Astrocyte of the spinal cord (primary cell): ENCODE measurements at regions not wholly inside any gene's neighbourhood (a gene's known extent, or its start where the extent isn't known, plus 50 kb on each side); places are given as distances from the start of the nearest gene placed in this dataset.

Source experiments
- DNase-seq: peaks from one replicate; pipeline ENCODE4 v3.0.0; 2011; ENCODE audit warnings: low read depth, low spot score
- H3K4me3 ChIP-seq: 2 replicates; pipeline ENCODE4 v1.5.1; 2011; ENCODE audit warnings: low read depth, mild to moderate bottlenecking, low read length, moderate library complexity
- in situ Hi-C: cut with HindIII; loops from 2 replicates; pipeline ENCODE4 v1.10.0; 2017; ENCODE audit warnings: low sequenced_read_pairs
- TF ChIP-seq, protein P1 (sequence below): IDR thresholded peaks from 2 replicates; pipeline ENCODE4 v1.5.1; 2012; ENCODE audit warnings: low read depth, mild to moderate bottlenecking, low read length, inconsistent platforms

DNA sequence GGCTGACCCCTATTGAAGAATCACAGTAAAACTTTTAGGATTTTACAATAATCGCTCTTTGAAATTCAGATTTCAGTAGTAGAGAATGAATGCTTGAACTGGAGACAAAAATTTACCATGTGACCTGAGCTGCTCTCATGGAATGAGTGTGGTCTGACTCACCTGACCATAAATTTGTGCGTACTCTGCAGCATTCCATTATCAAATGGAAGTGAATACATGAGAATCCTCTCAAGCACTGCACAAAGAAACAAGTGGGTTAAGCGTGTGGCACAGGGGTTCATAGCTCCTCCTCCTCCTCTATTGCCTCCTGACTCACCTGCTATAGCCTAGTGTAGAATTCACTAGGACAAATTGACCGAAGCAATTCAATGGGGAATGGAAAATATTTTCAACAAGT is 269.8 kb upstream of the CDH9 start:
- in situ Hi-C loops, result no loop called here
- no peak overlapping the region for H3K4me3 ChIP-seq
- TF ChIP-seq, protein P1, sequence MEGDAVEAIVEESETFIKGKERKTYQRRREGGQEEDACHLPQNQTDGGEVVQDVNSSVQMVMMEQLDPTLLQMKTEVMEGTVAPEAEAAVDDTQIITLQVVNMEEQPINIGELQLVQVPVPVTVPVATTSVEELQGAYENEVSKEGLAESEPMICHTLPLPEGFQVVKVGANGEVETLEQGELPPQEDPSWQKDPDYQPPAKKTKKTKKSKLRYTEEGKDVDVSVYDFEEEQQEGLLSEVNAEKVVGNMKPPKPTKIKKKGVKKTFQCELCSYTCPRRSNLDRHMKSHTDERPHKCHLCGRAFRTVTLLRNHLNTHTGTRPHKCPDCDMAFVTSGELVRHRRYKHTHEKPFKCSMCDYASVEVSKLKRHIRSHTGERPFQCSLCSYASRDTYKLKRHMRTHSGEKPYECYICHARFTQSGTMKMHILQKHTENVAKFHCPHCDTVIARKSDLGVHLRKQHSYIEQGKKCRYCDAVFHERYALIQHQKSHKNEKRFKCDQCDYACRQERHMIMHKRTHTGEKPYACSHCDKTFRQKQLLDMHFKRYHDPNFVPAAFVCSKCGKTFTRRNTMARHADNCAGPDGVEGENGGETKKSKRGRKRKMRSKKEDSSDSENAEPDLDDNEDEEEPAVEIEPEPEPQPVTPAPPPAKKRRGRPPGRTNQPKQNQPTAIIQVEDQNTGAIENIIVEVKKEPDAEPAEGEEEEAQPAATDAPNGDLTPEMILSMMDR, result no peak
- peak; percentile 52 for DNase-seq

DNA sequence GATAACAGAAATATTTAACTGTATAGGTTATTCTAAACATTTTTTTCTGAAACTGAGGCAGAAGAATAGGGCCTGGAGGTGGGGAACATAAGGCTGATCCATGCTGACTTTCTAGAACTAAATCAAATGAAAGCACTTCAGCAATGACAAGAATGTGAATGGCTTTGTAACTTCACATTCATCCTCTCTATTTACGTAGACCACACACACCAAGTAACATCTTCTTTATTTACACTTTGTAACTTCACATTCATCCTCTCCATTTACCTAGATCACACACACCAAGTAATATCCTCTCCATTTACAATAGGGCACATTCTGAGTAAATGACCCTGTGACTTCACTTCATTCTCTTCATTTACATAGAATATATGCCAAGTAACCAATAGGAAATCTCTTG is 251.8 kb upstream of the CDH9 start:
- TF ChIP-seq, protein P1, result no peak
- no peak overlapping the region for H3K4me3 ChIP-seq
- DNase-seq, result no peak
- in situ Hi-C loops, result no loop called here

DNA sequence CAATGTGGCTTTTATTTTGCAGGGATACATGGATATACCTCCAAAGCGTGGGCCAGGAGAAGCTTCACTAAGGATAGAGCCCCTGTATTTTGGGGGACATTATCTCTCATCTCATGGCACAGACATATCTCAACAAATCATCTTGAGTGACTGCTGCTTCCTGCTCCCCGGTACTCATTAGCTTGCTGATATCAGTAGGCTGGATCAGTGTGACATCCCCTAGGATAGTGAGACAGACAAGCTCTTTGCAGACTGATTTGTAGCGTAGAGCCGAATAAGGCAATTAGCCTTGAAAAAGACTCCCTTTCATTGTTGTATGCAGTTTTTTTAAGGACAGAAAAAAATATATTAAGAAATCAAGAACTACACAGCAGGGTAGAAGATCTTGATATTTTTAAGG is 237.7 kb upstream of the CDH9 start:
- TF ChIP-seq, protein P1, result no peak
- no peak overlapping the region for H3K4me3 ChIP-seq
- in situ Hi-C loops, result no loop called here
- DNase-seq, result no peak

DNA sequence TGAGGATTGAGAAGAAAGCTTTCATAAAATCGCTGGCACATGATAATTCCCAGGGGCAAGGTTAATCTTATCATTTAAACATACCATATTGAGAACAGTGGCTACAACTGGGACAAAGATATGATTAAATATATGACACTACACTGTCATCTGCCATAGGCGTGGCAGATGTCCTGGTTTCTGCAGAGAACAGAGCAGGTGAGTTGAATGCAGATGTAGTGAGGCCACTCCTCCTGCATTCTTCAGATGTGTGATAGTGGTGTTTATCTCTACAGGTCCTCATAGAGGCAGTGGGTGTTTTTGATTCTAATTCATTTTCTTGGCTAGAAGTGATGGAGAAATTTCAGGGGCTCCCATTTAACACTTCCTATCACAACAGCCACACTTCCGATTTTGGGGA is 237.0 kb upstream of the CDH9 start:
- DNase-seq, result no peak
- TF ChIP-seq, protein P1, result no peak
- H3K4me3 ChIP-seq, result no peak overlapping the region
- in situ Hi-C loops, result no loop called here

DNA sequence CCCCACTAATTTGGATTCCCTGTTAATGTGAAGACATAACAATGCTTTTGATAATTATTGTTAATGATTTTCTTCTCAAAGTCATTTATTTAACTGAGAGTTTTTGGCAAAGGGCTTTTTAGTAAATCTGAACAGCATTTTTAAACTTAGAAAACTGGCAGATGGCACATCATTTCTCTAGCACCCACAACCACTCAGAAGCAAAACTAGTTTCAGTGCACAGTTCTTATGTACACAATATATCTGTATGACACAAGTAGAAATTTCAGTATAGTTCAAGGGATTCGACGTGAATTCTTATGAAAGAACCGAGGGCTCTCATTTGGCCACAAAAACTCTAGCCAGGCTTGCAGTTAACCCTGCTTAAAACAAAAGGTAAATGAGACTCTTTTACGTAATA is 231.4 kb upstream of the CDH9 start:
- no peak for DNase-seq
- no peak overlapping the region for H3K4me3 ChIP-seq
- in situ Hi-C loops, result no loop called here
- TF ChIP-seq, protein P1, result no peak

DNA sequence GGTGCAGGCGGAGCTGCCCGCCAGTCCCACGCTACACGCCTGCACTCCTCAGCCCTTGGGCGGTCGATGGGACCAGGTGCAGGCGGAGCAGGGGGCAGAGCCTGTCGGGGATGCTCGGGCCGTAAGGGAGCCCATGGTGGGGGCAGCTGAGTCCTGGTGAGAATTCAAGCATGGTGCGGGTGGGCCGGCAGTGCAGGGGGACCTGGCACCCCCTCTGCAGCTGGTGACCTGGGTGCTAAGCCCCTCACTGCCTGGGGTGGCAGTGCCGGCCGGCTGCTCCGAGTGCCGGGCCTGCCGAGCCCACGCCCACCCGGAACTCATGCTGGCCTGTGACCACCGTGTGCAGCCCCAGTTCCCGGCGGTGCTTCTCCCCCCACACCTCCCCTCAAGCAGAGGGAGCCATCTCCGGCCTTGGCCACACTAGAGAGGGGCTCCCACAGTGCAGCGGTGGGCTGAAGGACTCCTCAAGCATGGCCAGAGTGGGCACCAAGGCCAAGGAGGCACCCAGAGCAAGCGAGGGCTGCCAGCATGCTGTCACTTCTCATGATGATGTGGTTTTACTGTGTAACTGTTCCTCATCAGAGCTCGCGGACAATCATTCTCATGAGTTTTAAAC is 228.9 kb upstream of the CDH9 start:
- no peak for DNase-seq
- in situ Hi-C loops, result no loop called here
- TF ChIP-seq, protein P1, result no peak

DNA sequence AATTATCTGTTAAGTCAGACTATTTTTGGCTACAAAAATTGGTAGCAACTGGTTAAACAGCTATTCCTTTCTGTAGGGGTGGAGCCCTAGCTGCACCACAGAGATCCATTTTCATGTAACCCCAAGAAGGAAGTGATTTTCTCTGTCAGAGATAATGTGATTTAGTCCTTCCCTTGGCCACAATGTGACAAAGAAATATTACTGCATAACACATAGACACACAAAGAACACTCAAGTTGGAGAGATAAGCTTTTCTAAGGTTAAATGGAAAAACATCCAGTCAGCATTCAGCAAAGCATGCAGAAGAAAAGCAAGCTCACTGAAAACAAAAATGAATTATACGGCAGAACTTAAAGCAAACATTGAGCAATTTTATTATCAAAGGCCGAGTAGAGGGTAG is 227.8 kb upstream of the CDH9 start:
- TF ChIP-seq, protein P1, result no peak
- peak; percentile 26 for DNase-seq
- no peak overlapping the region for H3K4me3 ChIP-seq
- in situ Hi-C loops, result no loop called here

More for the DNA sequence above, 228.9 kb upstream of the CDH9 start:
- H3K4me3 ChIP-seq, result no peak overlapping the region
